Peyer's patch (tissue), 4 donors: ENCODE measurements at regions not wholly inside any gene's neighbourhood (a gene's known extent, or its start where the extent isn't known, plus 50 kb on each side); places are given as distances from the start of the nearest gene placed in this dataset.

ENCODE experiments used
- POLR2A ChIP-seq, 2 donors: fragments of 450-650 bp; IDR thresholded peaks; one replicate each; pipeline ENCODE4 v1.5.1; 2017; ENCODE audit warnings: antibody characterized with exemption in 2 of 2, mild to moderate bottlenecking in 2 of 2, moderate library complexity in 2 of 2
- TF ChIP-seq, protein P1 (sequence below), 6 experiments: fragments of 450-650 bp in 4 of 6; fragments of 200-600 bp in 2 of 6; sonication (generic) in 1 of 6; IDR thresholded peaks; one replicate each; pipeline ENCODE4 v1.5.1; 2017 to 2019; ENCODE audit warnings: antibody characterized with exemption in 6 of 6, mild to moderate bottlenecking in 3 of 6, moderate library complexity in 1 of 6

DNA sequence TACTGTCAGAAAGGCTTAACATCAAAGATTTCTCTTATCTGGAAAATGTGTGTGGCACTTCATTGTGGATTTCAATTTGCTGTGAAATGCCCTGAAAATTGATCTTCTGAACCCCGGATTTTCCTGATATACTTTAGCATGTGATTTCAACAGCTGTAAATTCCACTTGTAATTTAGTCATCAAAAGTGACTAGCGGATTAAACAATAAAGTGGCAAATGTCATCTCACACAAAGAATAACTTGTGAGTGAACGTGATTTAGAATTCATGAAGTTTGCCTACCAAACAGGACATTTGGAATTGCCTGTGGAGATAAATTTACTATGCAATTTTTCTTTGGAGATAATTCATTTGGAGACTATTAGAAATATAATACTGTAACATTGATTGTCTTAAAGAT is 601.6 kb downstream of the COL12A1 start:
- TF ChIP-seq, protein P1, sequence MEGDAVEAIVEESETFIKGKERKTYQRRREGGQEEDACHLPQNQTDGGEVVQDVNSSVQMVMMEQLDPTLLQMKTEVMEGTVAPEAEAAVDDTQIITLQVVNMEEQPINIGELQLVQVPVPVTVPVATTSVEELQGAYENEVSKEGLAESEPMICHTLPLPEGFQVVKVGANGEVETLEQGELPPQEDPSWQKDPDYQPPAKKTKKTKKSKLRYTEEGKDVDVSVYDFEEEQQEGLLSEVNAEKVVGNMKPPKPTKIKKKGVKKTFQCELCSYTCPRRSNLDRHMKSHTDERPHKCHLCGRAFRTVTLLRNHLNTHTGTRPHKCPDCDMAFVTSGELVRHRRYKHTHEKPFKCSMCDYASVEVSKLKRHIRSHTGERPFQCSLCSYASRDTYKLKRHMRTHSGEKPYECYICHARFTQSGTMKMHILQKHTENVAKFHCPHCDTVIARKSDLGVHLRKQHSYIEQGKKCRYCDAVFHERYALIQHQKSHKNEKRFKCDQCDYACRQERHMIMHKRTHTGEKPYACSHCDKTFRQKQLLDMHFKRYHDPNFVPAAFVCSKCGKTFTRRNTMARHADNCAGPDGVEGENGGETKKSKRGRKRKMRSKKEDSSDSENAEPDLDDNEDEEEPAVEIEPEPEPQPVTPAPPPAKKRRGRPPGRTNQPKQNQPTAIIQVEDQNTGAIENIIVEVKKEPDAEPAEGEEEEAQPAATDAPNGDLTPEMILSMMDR (IDR thresholded peaks at IDR 0.05), result no peak
- TF ChIP-seq POLR2A (IDR thresholded peaks at IDR 0.05), result no peak
